ENCODE measurements at regions not wholly inside any gene's neighbourhood (a gene's known extent, or its start where the extent isn't known, plus 50 kb on each side); places are given as distances from the start of the nearest gene placed in this dataset.

- H3K4me3 ChIP-seq = no peak overlapping the region
- RAD21 ChIA-PET (ENCODE audit: unreplicated experiment) = no interaction called here
- POLR2A ChIA-PET = no interaction called here
- ATAC-seq (no peak), DNase-seq (ENCODE audit: low read depth, low spot score) (no peak), FAIRE-seq (no peak)
- H3K79me2 ChIP-seq (ENCODE audit: control insufficient read depth, insufficient read depth, low read length) = no peaks in the 10 kb centered on the region
- no peaks in the 10 kb centered on the region for H3K27me3 ChIP-seq (replicated peaks in 1 of 2; ENCODE audit: control insufficient read depth in 2 of 2, insufficient read depth in 2 of 2, low read length in 1 of 2)
- H3K9ac ChIP-seq (ENCODE audit: control insufficient read depth, insufficient read depth, low read length) = no peak overlapping the region
- H3K4me2 ChIP-seq (ENCODE audit: control insufficient read depth, insufficient read depth) = no peak overlapping the region
- no peaks in the 10 kb centered on the region for H3K9me3 ChIP-seq (replicated peaks; ENCODE audit: control insufficient read depth, insufficient read depth, low read length)
- WGBS (ENCODE audit: insufficient coverage, insufficient replicate concordance, low lambda C conversion rate, missing lambda C conversion rate) = 38% methylated on average over 6 of the region's 6 CpGs
- H2AFZ ChIP-seq (ENCODE audit: control insufficient read depth, low read depth, low read length) = no peak overlapping the region
- no peaks in the 10 kb centered on the region for H3K4me1 ChIP-seq (ENCODE audit: control insufficient read depth, insufficient read depth, low read length)
- SMC1A ChIA-PET (ENCODE audit: uncharacterized antibody, unreplicated experiment) = no interaction called here
- no peaks in the 10 kb centered on the region for H3K36me3 ChIP-seq (ENCODE audit: control insufficient read depth in 2 of 2, insufficient read depth in 2 of 2, low read length in 1 of 2)
- no peaks in the 10 kb centered on the region for H4K20me1 ChIP-seq (ENCODE audit: control insufficient read depth, insufficient read depth)
- intact Hi-C loops (cut with micrococcal nuclease; ENCODE audit: unreplicated experiment) (no loop called here), in situ Hi-C loops (cut with MboI) (no loop called here)
- H3K27ac ChIP-seq (ENCODE audit: control insufficient read depth, insufficient read depth) = no peak overlapping the region
- no TSS peak for BruUV-seq (replicated peaks)
- TF ChIP-seq NR2F1 (conservative IDR thresholded peaks at IDR 0.05) (no peak), CREB1 (IDR thresholded peaks at IDR 0.05; ENCODE audit: low read depth) (no peak), KDM1A (IDR thresholded peaks at IDR 0.05; ENCODE audit: borderline replicate concordance) (no peak), MEF2A (IDR thresholded peaks at IDR 0.05; ENCODE audit: insufficient read depth, low read depth, low read length) (no peak), MYC (IDR thresholded peaks at IDR 0.05; ENCODE audit: insufficient read depth, insufficient read length, insufficient replicate concordance, low read length, severe bottlenecking) (no peak), NFXL1 (IDR thresholded peaks at IDR 0.05; ENCODE audit: borderline replicate concordance) (no peak), HDAC2 (IDR thresholded peaks at IDR 0.05) (no peak), BMI1 (IDR thresholded peaks at IDR 0.05; ENCODE audit: borderline replicate concordance) (no peak)
- CTCF ChIA-PET = interaction anchor here (1.2 to 1.8 kb wide), 3 partner anchors 10 to 88 kb away, joined by 3 to 5 read pairs (median 4); no protein-coding TSS in a partner anchor
Measured at GRCh38 chr4:185092535-185093197, 50.4 kb upstream of the SLC25A4 start.

Measured in GM12878 (cell line).